ENCODE measurements at regions not wholly inside any gene's neighbourhood (a gene's known extent, or its start where the extent isn't known, plus 50 kb on each side); places are given as distances from the start of the nearest gene placed in this dataset.

- TF ChIP-seq CTCF (IDR thresholded peaks at IDR 0.05 in 4 of 5, conservative IDR thresholded peaks at IDR 0.05 in 1 of 5) = peak in 4 of 5 experiments; percentile 22 to 48 (median 37)
- TF ChIP-seq POLR2A (IDR thresholded peaks at IDR 0.05) = peak; percentile 44 to 68
Observed at GRCh38 chr13:44870456-44870929, 118.8 kb downstream of the NUFIP1 start.
